HG02623 (cell line): ENCODE measurements at regions not wholly inside any gene's neighbourhood (a gene's known extent, or its start where the extent isn't known, plus 50 kb on each side); places are given as distances from the start of the nearest gene placed in this dataset.

Experiments used
- ATAC-seq: cut with Tn5 transposase; IDR thresholded peaks from one replicate; pipeline ENCODE4 v1.9.1; 2021; ENCODE audit warnings: moderate library complexity; ENCODE audit not compliant: unreplicated experiment

DNA sequence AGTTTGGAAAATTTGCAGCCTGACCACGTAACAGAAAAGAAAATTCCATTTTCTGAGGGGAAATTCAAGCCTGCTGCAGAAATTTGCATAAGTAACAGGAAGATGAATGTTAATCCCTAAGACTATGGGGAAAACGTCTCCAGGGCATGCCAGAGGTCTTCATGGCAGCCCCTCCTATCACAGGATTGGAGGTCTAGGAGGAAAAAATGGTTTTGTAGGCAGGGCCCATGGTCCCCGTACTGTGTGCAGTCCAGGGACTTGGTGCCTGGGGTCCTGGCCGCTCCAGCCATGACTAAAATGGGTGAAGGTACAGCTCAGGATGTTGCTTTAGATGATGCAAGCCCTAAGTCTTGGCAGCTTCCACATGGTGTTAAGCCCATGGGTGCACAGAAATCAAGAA, 437.3 kb upstream of the SEMA3A start:
- ATAC-seq: no peak

DNA sequence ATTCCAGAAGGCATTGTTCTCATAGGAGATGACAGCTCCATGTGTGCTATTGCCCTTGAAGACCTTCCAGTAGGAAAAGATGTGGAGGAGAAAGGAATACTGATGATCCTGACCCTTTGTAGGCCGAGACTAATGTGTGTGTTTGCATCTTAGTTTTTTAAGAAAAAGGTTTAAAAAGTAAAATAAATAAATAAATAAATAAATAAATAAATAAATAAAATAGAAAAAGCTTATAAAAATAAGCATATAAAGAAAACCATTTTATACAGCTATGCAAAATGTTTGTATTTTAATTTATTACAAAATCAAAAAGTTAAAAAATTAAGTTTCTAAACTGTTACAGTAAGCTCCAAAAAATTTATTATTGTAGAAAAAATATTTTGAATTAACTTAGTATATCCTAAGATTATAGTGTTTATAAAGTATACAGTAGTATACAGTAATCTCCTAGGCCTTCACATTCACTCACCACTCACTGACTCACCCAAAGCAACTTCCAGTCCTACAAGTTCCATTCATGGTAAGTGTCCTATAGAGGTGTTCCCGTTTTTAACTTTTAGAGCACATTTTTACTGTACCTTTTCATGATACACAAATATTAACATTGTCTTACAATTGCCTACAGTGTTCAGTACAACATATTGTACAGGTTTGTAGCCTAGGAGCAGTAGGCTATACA, 435.2 kb upstream of the SEMA3A start:
- no peak for ATAC-seq

- no peak for ATAC-seq
Observed at GRCh38 chr7:84629216-84629615, 434.6 kb upstream of the SEMA3A start.

- no peak for ATAC-seq
Observed at GRCh38 chr7:84627250-84627649, 432.7 kb upstream of the SEMA3A start.

- no peak for ATAC-seq
Observed at GRCh38 chr7:84624927-84625326, 430.3 kb upstream of the SEMA3A start.

GRCh38 chr7:84624527-84624926, 429.9 kb upstream of the SEMA3A start:
- no peak for ATAC-seq

DNA sequence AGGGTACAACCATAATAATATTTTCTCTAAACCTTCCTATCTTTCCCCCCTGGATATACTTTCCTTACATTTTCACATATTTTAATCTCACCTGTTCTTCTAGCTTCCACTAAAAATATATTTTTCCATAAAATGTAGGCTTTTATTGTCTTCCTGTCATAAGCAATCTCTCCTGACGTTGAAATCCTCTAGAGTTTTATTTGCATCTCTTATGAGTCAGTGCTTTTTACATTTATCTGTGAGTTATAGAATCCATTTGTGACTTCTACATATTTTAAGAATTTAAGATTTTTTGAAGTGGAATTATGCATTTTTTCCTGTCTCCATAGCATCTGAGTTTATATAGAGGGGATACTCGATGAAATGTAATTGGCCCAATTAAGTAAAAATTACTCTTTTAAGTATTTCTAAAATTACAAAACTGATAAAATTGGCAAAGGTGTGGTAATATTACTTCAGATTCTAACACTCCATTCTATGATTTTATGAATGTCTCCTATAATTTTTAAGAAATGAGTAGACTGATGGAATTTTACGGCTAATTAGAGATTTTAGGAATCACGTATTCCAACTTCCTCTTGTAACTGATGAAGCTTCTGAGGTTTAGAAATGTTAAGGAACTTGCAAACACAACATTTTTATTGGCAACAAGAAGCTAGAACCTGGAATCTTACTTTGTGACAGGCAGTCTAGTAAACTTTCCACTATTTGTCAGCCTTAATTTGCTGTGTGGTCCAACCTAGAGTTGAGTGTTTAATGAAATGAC, 422.9 kb upstream of the SEMA3A start:
- no peak for ATAC-seq

DNA sequence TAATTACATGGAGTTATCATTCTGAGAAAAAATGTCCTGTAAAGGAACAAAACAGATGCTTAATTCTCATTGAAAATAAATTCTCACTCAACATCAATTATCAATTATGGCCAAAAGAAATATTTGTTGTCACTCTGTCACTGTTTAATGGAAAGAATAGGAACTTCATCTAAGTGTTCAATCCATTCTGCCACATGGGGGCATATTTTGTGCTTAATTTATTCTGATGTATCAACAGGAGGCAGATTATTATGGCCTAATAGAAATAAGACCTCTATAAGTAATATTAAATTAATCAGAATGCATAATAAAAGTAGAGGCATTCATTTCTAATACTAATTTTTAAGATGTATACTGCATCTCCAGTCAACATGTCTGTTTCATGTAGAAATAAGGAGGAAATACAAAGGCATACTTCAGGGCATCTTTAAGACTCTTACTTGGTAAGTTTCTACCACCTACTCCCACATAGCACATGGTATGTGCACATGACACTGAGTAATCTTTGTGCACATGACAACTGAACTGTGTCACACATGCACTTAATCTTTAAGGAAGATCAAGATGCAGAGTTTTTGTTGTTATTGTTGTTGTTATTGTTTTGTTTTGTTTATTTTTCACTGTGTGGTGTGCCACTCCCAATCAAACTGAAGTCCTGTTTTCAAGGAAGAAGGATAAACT, 420.4 kb upstream of the SEMA3A start:
- ATAC-seq: no peak

DNA sequence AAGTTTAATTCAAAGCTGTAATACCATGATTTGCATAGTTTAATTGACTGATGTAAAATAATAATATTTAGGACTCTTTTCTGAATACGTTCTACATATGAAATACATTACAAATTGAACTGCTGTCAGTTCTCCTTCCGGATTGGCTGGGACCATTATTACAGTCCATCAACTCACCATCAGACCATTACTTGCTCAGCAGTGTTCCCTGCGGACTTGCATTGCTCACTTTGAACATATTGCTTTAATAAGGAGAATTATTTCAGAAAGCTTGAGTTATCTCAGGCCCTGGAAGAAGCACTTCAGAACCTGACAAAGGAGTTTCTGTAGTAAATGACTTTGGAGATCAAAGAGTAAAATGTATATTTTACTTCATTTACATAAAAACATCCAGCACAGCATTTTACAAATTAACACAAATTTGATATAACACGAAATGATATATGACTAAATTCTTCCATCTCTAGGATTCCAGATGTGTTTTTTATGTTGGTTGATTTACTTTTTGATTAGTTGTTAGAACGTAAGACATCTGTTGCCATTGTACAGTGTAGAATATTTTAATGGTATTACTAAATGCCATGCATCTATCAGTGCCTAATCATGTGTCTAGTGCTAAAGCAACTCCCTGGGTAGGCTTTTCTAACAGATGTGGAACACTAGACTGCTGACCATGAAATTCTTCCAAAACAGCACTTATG, 418.5 kb upstream of the SEMA3A start:
- no peak for ATAC-seq

DNA sequence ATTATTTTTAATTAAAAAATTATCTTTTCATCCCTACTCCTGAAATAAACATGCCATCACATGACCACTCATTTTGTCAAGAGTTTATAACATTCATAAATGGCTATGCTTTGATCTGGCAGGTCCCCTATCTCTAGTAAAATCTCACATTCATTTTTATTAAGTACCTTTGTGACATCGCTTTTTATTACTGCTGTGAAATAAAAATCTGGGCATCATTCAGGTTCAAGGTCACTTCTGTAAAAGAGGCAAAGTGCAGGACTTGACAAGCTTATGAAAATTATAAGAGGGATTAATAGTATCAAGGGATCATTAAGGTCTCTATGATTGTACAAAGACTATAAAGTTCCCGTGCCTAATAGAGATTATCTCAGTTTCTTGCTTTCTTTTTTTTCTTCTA, 416.8 kb upstream of the SEMA3A start:
- no peak for ATAC-seq

DNA sequence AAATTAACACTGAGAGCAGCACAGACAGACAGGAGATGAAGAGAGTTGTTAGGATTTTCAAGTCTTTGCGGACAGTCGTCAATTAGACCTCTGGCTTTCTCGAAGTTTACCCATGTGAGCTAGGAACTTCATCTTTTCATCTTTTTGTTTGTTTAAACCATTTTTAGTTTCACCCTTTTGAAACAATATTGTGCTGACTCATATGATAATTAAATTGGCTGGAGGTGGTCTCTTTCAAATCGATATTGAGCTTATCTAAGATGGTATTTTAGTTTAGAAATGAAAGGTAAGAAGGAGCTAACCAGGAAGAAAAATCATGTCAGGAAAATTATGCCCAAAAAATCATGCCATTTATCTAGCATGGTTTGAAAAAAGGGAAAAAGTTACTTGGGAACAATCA, 415.8 kb upstream of the SEMA3A start:
- ATAC-seq: no peak

DNA sequence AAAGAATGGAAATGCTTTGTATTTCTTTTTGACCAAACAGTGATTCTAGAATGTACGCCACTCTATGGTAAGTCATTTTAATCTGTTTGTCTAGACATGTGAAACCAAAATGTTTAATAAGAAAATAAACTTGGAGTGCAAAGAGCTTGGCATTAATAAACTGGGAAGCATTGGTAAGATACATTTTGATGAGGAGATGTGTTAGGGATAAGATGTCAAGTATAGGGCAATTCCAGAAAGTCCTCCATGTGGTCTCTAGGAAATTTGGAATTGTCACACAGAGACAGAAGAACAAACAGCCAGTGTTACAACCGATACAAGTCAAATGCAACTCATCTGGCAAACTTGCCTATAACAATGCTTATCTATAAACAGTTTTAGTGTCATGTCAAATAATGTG, 410.7 kb upstream of the SEMA3A start:
- no peak for ATAC-seq

- ATAC-seq: no peak
Observed at GRCh38 chr7:84603545-84603944, 409.0 kb upstream of the SEMA3A start.

DNA sequence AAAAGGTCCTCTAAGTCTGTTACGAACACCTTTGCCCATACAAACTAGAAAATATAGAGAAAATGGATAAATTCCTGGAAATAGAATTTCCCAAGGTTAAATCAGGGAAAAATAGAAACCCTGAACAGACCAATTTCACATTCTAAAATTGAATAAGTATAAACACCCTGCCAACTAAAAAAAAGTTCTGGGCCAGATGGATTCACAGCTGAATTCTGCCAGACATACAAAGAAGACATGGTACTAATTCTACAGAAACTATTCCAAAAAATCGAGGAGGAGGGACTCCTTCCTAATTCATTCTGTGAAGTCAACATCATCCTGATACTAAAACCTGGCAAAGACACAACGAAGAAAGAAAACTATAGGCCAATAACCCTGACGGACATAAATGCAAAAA, 400.4 kb upstream of the SEMA3A start:
- no peak for ATAC-seq

- ATAC-seq: no peak
Observed at GRCh38 chr7:84591897-84592296, 397.3 kb upstream of the SEMA3A start.

GRCh38 chr7:84589012-84589411, 394.4 kb upstream of the SEMA3A start:
- ATAC-seq: no peak

DNA sequence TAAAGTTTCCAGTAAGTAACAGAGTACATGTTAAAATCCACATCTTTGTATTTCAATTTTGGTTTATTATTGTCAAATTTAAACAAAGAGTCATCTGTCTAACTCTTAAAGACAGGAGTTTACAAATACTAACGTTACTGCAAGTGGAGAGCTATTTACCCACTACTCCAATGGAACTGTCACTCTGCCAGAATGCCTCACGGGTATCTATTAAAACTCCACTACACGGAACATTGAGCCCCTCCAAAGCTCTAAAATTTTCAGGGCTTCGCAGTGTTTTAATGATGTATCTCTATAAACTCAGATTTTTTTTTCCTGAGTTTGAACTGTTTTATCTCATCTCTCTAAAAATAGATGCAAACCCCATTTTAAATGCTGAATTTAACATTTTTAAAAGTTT, 388.7 kb upstream of the SEMA3A start:
- no peak for ATAC-seq

DNA sequence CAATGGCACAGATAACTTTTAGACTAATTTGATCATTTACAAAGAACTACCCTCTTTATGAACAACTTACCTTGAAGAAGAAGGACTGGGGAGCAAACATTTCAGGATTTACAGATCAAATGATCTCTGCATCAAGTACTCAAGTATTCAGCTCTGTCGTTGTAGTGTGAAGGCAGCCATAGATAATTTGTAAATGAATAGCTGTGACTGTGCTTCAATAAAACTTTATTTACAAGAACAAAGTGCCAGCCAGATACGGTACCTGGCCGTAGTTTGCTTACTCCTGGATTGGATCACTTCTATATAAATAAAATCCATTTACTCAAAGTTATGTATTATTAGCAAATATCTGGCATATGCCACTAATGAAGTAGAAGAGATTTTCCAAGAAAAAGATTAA, 388.2 kb upstream of the SEMA3A start:
- ATAC-seq: no peak

- no peak for ATAC-seq
Observed at GRCh38 chr7:84578825-84579224, 384.2 kb upstream of the SEMA3A start.

DNA sequence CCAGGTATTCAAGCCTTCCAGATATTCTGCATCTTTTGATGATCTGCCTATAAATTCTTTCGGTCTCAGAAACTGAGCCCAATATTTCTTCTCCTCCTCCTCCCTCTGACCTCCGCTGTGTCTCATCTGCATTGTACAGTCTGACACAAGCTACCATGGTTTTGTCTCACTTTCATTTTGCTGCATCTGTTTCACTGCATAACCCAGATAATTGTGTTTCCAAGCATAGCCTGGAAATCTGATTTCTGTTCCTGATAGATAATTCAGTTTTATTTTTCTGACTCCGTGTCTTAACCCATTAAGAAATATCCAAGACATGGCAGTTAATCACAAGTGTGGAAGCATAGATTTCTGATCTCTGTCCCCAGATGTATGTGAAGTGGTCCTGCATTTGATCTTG, 374.2 kb upstream of the SEMA3A start:
- ATAC-seq: no peak

DNA sequence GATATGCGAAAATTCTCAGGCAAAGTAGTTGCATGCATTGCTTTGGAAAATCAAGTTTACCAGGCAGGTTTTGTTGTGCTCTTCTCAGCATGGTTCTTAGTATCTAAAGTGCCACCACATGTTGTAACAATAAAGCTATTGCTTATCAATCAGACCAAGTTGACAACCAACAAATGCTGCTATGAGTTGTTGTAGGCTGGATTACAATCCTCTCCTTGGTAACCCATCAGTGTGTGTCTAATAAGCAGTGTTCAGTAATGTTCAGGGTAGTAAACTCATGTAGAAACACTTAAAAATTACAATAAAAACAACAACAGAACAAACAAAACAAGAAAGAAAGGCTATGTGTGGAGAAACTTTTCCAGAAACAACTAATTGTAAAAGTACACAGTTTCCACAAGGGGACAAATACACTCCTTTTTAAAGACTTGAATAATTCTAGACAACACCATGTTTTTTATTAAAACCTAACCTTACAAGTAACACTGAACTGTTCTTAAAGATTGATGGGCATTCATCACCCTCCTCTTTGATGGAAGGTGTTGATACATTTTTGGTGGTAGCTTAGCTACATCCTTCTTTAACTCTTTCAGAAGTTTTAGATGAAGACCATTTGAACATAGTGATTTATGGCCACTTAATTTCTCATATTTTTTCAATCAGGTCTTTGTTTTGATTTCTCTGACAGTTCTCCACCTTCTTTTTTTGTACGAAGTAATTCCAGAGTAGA, 370.9 kb upstream of the SEMA3A start:
- no peak for ATAC-seq
